ENCODE measurements at regions not wholly inside any gene's neighbourhood (a gene's known extent, or its start where the extent isn't known, plus 50 kb on each side); places are given as distances from the start of the nearest gene placed in this dataset.

GRCh38 chr9:11708899-11709298 is 984.3 kb upstream of the TYRP1 start:
- no TSS peak for BruUV-seq (replicated peaks)
- no peaks in the 10 kb centered on the region for H3K9me2 ChIP-seq (ENCODE audit: insufficient read depth, low read length)
- no peak overlapping the region for H3K27ac ChIP-seq (ENCODE audit: low read depth, low read length, poor library complexity, severe bottlenecking)
- intact Hi-C loops (cut with micrococcal nuclease; ENCODE audit: unreplicated experiment) = no loop called here
- TF ChIP-seq CTCF (conservative IDR thresholded peaks at IDR 0.05; ENCODE audit: low read length) = no peak
- TF ChIP-seq EZH2phosphoT487 (IDR thresholded peaks at IDR 0.05; ENCODE audit: borderline replicate concordance, low read depth, low read length) = no peak
- CTCF ChIA-PET (ENCODE audit: unreplicated experiment) = no interaction called here
- H3K9me3 ChIP-seq (ENCODE audit: low read length) = no peaks in the 10 kb centered on the region
- POLR2A ChIA-PET = interaction anchor here (1.3 kb wide), 1 partner anchor 21 kb away, joined by 4 read pairs; no protein-coding TSS in a partner anchor
- no peak for DNase-seq (ENCODE audit: low spot score)
- H4K20me1 ChIP-seq (ENCODE audit: insufficient read depth, low read length) = no peaks in the 10 kb centered on the region
- no peak overlapping the region for H3K4me2 ChIP-seq (ENCODE audit: low read length)
- H3K4me3 ChIP-seq (ENCODE audit: low read depth, low read length, poor library complexity, severe bottlenecking) = no peak overlapping the region
- H3K79me2 ChIP-seq (ENCODE audit: insufficient read depth, low read depth, low read length) = no peaks in the 10 kb centered on the region
- no peaks in the 10 kb centered on the region for H3K36me3 ChIP-seq (ENCODE audit: insufficient read depth, low read length)
- no peaks in the 10 kb centered on the region for H3K4me1 ChIP-seq (ENCODE audit: insufficient read depth, low read length, poor library complexity, severe bottlenecking)
- no peak overlapping the region for H2AFZ ChIP-seq (ENCODE audit: low read length)

GRCh38 chr9:11709567-11709966 is 983.6 kb upstream of the TYRP1 start:
- TF ChIP-seq EZH2phosphoT487 (IDR thresholded peaks at IDR 0.05; ENCODE audit: borderline replicate concordance, low read depth, low read length) = no peak
- no peak for TF ChIP-seq CTCF (conservative IDR thresholded peaks at IDR 0.05; ENCODE audit: low read length)
- no TSS peak for BruUV-seq (replicated peaks)
- Histone ChIP-seq H3K9me3 (ENCODE audit: low read length) (no peaks in the 10 kb centered on the region), H3K79me2 (ENCODE audit: insufficient read depth, low read depth, low read length) (no peaks in the 10 kb centered on the region), H3K4me1 (ENCODE audit: insufficient read depth, low read length, poor library complexity, severe bottlenecking) (no peaks in the 10 kb centered on the region), H3K27ac (ENCODE audit: low read depth, low read length, poor library complexity, severe bottlenecking) (no peak overlapping the region), H3K9me2 (ENCODE audit: insufficient read depth, low read length) (no peaks in the 10 kb centered on the region), H4K20me1 (ENCODE audit: insufficient read depth, low read length) (no peaks in the 10 kb centered on the region), H3K4me3 (ENCODE audit: low read depth, low read length, poor library complexity, severe bottlenecking) (no peak overlapping the region), H3K36me3 (ENCODE audit: insufficient read depth, low read length) (no peaks in the 10 kb centered on the region), H3K4me2 (ENCODE audit: low read length) (no peak overlapping the region), H2AFZ (ENCODE audit: low read length) (no peak overlapping the region)
- CTCF ChIA-PET (ENCODE audit: unreplicated experiment) = no interaction called here
- intact Hi-C loops (cut with micrococcal nuclease; ENCODE audit: unreplicated experiment) = no loop called here
- POLR2A ChIA-PET = interaction anchor here (1.0 kb wide), 1 partner anchor 18 kb away, joined by 3 read pairs; no protein-coding TSS in a partner anchor
- DNase-seq (ENCODE audit: low spot score) = no peak

- H2AFZ ChIP-seq (ENCODE audit: low read length) = no peak overlapping the region
- intact Hi-C loops (cut with micrococcal nuclease; ENCODE audit: unreplicated experiment) = no loop called here
- TF ChIP-seq CTCF (conservative IDR thresholded peaks at IDR 0.05; ENCODE audit: low read length) = no peak
- no peak for TF ChIP-seq EZH2phosphoT487 (IDR thresholded peaks at IDR 0.05; ENCODE audit: borderline replicate concordance, low read depth, low read length)
- H3K36me3 ChIP-seq (ENCODE audit: insufficient read depth, low read length) = no peaks in the 10 kb centered on the region
- no peak overlapping the region for H3K27ac ChIP-seq (ENCODE audit: low read depth, low read length, poor library complexity, severe bottlenecking)
- H3K9me2 ChIP-seq (ENCODE audit: insufficient read depth, low read length) = no peaks in the 10 kb centered on the region
- ChIA-PET CTCF (ENCODE audit: unreplicated experiment) (no interaction called here), POLR2A (no interaction called here)
- no peaks in the 10 kb centered on the region for H4K20me1 ChIP-seq (ENCODE audit: insufficient read depth, low read length)
- DNase-seq (ENCODE audit: low spot score) = no peak
- H3K4me3 ChIP-seq (ENCODE audit: low read depth, low read length, poor library complexity, severe bottlenecking) = no peak overlapping the region
- H3K4me2 ChIP-seq (ENCODE audit: low read length) = no peak overlapping the region
- no TSS peak for BruUV-seq (replicated peaks)
- H3K4me1 ChIP-seq (ENCODE audit: insufficient read depth, low read length, poor library complexity, severe bottlenecking) = no peaks in the 10 kb centered on the region
- 0 out of 2 replicates have a peak, but pooled peaks cover 1% of the 10 kb centered on the region for H3K9me3 ChIP-seq (ENCODE audit: low read length)
- H3K79me2 ChIP-seq (ENCODE audit: insufficient read depth, low read depth, low read length) = no peaks in the 10 kb centered on the region
Measured at GRCh38 chr9:11713077-11713476, 980.1 kb upstream of the TYRP1 start.

Measured in OCI-LY7 (cell line).